ENCODE measurements at regions not wholly inside any gene's neighbourhood (a gene's known extent, or its start where the extent isn't known, plus 50 kb on each side); places are given as distances from the start of the nearest gene placed in this dataset.

- TF ChIP-seq ZFP30 (CRISPR knock-in tag; IDR thresholded peaks at IDR 0.05) (no peak), ISL1 (CRISPR knock-in tag; IDR thresholded peaks at IDR 0.05) (no peak), OSR1 (CRISPR knock-in tag; IDR thresholded peaks at IDR 0.05) (no peak), TOX (CRISPR knock-in tag; IDR thresholded peaks at IDR 0.05; ENCODE audit: borderline replicate concordance) (no peak), BACH2 (CRISPR knock-in tag; IDR thresholded peaks at IDR 0.05; ENCODE audit: borderline replicate concordance) (no peak), SNAI2 (CRISPR knock-in tag; IDR thresholded peaks at IDR 0.05) (no peak)
Observed at GRCh38 chr11:116579857-116580727, 192.7 kb downstream of the BUD13 start.
